ENCODE measurements at regions not wholly inside any gene's neighbourhood (a gene's known extent, or its start where the extent isn't known, plus 50 kb on each side); places are given as distances from the start of the nearest gene placed in this dataset.
"Not testable (repeated sequence)": the region's sequence is repeated elsewhere in the genome, so short reads cannot be mapped to it uniquely, and the experiment has no call there.

- FAIRE-seq (no peak), DNase-seq (ENCODE audit: low spot score in 2 of 2) (no peak)
Measured at GRCh38 chr14:44873536-44873935, 88.2 kb downstream of the KLHL28 start.

GRCh38 chr14:44866770-44867169 lies 95.0 kb downstream of the KLHL28 start:
- FAIRE-seq (no peak), DNase-seq (ENCODE audit: low spot score in 2 of 2) (no peak)

- DNase-seq (ENCODE audit: low spot score in 2 of 2) (no peak), FAIRE-seq (no peak)
Measured at GRCh38 chr14:44866322-44866721, 95.4 kb downstream of the KLHL28 start.

- no peak for DNase-seq (ENCODE audit: low spot score in 2 of 2)
- no peak for FAIRE-seq
Measured at GRCh38 chr14:44863271-44863670, 98.5 kb downstream of the KLHL28 start.

- no peak for FAIRE-seq
- DNase-seq (ENCODE audit: low spot score in 2 of 2) = no peak
Measured at GRCh38 chr14:44854114-44854513, 107.6 kb downstream of the KLHL28 start.

- DNase-seq (ENCODE audit: low spot score in 2 of 2) (no peak), FAIRE-seq (no peak)
Measured at GRCh38 chr14:44847526-44848309, 114.0 kb downstream of the KLHL28 start.

GRCh38 chr14:44846232-44846824 lies 115.4 kb downstream of the KLHL28 start:
- FAIRE-seq (peak; percentile 88), DNase-seq (ENCODE audit: low spot score in 2 of 2) (peak; percentile 9 to 32)

- FAIRE-seq; DNase-seq (ENCODE audit: low spot score in 2 of 2): not testable (repeated sequence)
Measured at GRCh38 chr14:44835928-44836327, 125.8 kb downstream of the KLHL28 start.

GRCh38 chr14:44833376-44834060 lies 128.2 kb downstream of the KLHL28 start:
- FAIRE-seq (no peak), DNase-seq (ENCODE audit: low spot score in 2 of 2) (no peak)

GRCh38 chr14:44830371-44830770 lies 131.4 kb downstream of the KLHL28 start:
- FAIRE-seq (no peak), DNase-seq (ENCODE audit: low spot score in 2 of 2) (no peak)

- FAIRE-seq (no peak), DNase-seq (ENCODE audit: low spot score in 2 of 2) (no peak)
Measured at GRCh38 chr14:44829021-44829420, 132.7 kb downstream of the KLHL28 start.

- DNase-seq (ENCODE audit: low spot score in 2 of 2) (no peak), FAIRE-seq (no peak)
Measured at GRCh38 chr14:44828023-44828422, 133.7 kb downstream of the KLHL28 start.

- DNase-seq (ENCODE audit: low spot score in 2 of 2) (no peak), FAIRE-seq (no peak)
Measured at GRCh38 chr14:44820230-44820964, 141.3 kb downstream of the KLHL28 start.

- DNase-seq (ENCODE audit: low spot score in 2 of 2) = no peak
- no peak for FAIRE-seq
Measured at GRCh38 chr14:44814196-44814595, 147.6 kb downstream of the KLHL28 start.

- DNase-seq (ENCODE audit: low spot score in 2 of 2) = no peak
- FAIRE-seq = no peak
Measured at GRCh38 chr14:44812672-44813071, 149.1 kb downstream of the KLHL28 start.

- FAIRE-seq (no peak), DNase-seq (ENCODE audit: low spot score in 2 of 2) (no peak)
Measured at GRCh38 chr14:44804391-44804790, 157.4 kb downstream of the KLHL28 start.

- peak; percentile 91 for FAIRE-seq
- DNase-seq (ENCODE audit: low spot score in 2 of 2) = peak; percentile 29 to 30
Measured at GRCh38 chr14:44803239-44803905, 158.4 kb downstream of the KLHL28 start.

GRCh38 chr14:44798386-44799242 lies 163.1 kb downstream of the KLHL28 start:
- DNase-seq (ENCODE audit: low spot score in 2 of 2) = no peak
- no peak for FAIRE-seq

GRCh38 chr14:44795725-44796124 lies 166.0 kb downstream of the KLHL28 start:
- DNase-seq (ENCODE audit: low spot score in 2 of 2) (no peak), FAIRE-seq (no peak)
